GM11168 (cell line): ENCODE measurements at regions not wholly inside any gene's neighbourhood (a gene's known extent, or its start where the extent isn't known, plus 50 kb on each side); places are given as distances from the start of the nearest gene placed in this dataset.

Source experiments
- in situ Hi-C: fragments of 300-500 bp; cut with MboI; formaldehyde crosslinking; loops from one replicate; pipeline ENCODE4 v1.12.0; 2022; ENCODE audit warnings: low sequenced_read_pairs; ENCODE audit not compliant: unreplicated experiment

DNA sequence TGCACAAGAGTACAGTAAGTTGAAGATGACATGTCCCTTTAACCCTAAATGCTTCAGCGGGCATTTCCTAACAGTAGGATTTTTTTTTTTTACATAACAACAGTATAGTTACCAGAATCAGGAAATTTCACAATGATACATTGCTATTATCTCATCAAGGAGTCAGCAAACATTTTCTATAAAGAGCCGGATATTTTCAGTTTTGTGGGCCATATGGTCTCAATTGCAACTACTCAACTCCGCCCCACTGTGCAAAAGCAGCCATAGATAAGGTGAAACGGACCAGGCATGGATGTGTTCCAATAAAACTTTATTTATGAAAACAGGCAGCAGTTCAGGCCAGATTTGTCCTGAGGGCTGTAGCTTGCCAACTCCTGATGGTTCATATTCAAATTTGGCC, 130.6 kb downstream of the SMAD6 start:
- in situ Hi-C loops: no loop called here

DNA sequence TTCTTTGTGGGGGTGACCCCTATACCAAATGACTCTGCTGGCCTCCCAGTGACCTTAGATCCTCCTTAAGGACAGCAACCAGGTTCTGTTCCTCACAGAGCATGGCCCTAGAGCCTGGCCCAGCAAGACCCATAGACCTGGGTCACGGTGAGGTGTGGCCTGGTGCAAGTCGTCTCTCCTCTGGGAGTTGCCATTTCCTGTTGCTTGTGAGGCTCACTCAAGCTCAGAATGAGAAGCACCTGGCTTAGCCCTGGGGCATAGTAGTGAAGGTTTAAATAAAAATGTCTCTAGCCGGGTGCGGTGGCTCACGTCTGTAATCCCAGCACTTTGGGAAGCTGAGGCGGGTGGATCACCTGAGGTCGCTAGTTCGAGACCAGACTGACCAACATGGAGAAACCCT, 131.3 kb downstream of the SMAD6 start:
- in situ Hi-C loops: no loop called here

DNA sequence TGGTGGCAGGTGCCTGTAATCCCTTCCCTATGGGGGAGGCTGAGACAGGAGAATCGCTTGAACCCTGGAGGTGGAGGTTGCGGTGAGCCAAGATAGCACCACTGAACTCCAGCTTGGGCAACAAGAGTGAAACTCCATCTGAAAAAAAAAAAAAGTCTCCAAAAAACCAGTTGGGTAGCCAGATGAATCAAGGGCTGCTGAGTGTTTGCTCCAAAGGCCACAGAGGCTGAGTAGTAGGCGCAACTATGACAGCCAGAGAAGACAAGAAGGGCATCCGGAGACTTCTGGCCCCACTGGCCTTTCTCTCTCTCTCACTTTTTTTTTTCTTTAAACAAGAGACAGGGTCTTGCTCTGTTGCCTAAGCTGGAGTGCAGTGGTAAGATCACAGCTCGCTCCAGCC, 131.8 kb downstream of the SMAD6 start:
- in situ Hi-C loops: no loop called here

DNA sequence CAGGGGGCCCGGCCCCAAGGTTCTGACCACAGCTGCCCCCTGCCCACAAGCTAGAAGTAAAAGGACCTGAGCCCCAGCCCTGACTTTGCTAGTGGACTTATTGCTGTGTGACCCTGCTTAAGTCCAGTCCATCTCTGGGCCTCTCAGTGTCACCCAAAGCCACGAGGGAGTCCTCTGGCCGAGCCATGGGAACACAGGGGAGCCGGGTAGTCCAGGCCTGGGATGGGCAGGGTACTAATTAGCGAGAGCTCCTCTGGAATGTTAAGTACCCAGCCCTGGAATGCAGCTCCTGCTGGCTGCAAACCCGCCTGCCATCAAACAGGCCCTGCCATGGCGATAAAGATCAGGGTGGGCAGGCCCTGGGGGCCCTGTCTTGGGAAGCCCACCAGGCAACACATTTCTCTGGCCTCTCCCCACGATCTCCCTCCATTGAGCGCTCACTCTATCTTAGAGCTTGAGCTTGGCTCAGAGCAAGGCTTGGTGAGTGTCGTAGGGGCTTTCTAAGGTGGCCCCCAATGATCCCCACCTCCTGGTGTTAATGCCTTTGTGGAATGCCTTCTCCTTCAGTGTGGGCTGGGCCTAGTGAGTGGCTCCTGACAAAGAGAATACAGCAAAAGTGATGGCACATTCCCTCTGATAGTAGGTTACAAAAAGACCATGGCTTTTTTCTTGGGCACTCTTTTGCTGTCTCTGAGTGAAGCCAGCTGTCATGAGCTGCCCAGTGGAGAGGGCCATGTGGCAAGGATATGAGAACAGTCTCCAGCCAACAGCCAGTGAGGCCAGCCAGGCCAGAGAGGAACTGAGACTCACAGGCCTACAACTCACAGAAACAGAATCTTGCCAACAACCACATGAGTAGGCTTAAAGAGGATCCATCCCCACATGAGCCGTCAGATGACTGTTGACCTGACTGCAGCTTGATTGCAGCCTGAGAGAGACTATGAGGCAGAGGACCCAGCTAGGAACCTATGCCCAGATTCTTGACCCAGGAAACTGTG, 133.1 kb downstream of the SMAD6 start:
- in situ Hi-C loops: loop anchor here (5.0 kb wide), 1 partner anchor 218 kb away; no protein-coding TSS in a partner anchor

DNA sequence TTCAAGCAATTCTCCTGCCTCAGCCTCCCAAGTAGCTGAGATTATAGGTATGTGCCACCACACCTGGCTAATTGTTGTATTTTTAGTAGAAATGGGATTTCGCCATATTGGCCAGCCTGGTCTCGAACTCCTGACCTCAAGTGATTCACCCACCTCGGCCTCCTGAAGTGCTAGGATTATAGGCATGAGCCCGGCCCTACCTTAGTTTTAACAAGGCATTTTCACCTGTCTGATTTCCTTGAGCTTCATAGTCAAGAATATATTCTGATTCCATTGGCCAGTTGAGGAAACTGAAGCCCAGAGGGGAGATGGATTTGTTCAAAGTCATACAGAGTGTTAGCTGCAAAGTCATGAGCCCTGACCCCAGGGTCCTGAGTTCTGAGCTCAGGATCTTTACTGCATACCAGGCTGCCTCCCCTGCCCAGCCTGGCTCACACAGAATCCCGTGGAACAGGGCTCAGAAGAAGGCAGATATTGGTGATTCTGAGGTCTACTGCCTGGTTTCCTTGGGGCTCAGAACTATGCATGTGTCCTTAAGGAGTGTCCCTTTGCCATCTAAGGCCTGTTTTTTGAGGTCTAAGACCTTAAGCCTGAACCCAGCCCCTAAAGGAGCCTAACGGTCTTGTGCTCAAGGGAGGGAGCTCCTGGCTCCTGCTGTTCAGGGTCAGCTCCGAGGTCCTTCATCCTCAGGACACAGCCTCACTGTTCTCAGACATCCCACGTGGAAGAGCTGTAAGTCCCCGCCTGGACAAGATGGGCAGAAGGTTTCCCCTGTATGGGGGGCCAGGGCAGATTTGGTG, 134.4 kb downstream of the SMAD6 start:
- in situ Hi-C loops: loop anchor here (5.0 kb wide), 1 partner anchor 219 kb away; no protein-coding TSS in a partner anchor

DNA sequence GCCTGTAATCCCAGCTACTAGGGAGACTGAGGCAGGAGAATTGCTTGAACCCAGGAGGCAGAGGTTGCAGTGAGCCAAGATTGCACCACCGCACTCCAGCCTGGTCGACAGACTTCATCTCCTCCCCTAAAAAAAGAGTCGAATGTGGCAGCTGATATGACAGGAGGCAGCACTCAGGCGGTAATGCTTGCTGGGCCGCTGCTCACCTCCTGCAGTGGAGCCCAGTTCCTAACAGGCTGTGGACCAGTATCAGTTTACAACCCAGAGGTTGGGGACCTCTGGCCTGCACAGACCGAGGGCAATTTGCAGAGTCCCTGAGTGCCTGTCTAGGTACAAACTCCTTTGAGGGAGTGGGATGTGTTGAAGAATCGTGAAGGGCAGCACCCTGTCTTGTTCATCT, 136.2 kb downstream of the SMAD6 start:
- in situ Hi-C loops: loop anchor here (5.0 kb wide), 1 partner anchor 221 kb away; no protein-coding TSS in a partner anchor

DNA sequence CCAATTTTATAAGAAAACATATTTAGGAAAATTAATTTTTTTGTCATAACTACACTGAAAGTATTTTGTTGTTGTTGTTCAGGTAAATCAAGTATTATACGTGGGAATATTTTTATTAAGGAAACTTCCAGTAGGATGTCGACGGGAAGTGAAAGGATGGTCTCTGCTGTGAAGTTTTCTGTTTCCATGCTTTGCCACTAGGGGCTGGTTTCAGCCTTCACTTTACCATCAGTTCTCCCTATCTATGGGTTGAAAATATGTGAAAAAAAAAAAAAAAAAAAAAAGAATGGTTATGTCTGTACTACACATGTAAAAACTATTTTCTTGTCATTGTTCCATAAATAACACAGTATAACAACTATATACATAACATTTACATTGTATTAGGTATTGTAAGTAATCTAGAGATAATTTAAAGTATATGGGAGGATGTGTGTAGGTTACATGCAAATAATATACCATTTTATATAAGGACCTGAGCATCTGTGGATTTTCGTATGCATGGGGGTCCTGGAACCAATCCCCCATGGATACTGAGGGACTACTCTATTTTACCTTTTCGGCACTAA, 136.7 kb downstream of the SMAD6 start:
- in situ Hi-C loops: loop anchor here (5.0 kb wide), 1 partner anchor 221 kb away; no protein-coding TSS in a partner anchor

DNA sequence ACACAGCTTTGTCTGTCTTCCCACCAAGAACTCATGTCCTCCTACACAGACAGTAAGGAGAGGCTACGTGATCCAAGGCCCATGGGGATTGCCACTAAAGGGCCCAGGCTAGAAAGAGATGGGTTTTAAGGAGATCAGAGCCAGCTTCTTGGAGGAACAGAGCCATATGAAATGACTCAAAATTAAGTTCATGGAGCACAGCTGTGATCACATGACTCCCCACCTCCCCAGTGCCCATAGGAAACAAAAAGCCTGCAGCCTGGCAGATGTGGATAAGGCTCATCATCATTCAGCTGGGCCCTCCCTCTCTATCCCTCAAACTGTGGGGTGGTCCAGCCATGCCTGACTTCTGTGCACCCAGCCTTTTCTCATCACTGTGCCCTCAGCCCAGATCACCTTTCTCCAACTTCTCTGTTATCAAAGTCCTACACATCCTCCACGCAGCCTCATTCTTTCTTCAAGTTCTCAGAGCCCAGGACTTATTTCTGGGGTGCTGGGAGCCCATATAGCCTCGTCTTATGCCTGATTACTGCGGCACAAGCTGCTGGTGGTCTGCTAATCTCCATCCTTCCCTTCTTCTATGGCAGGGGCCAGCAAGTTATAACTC, 137.6 kb downstream of the SMAD6 start:
- in situ Hi-C loops: loop anchor here (5.0 kb wide), 1 partner anchor 222 kb away; no protein-coding TSS in a partner anchor

DNA sequence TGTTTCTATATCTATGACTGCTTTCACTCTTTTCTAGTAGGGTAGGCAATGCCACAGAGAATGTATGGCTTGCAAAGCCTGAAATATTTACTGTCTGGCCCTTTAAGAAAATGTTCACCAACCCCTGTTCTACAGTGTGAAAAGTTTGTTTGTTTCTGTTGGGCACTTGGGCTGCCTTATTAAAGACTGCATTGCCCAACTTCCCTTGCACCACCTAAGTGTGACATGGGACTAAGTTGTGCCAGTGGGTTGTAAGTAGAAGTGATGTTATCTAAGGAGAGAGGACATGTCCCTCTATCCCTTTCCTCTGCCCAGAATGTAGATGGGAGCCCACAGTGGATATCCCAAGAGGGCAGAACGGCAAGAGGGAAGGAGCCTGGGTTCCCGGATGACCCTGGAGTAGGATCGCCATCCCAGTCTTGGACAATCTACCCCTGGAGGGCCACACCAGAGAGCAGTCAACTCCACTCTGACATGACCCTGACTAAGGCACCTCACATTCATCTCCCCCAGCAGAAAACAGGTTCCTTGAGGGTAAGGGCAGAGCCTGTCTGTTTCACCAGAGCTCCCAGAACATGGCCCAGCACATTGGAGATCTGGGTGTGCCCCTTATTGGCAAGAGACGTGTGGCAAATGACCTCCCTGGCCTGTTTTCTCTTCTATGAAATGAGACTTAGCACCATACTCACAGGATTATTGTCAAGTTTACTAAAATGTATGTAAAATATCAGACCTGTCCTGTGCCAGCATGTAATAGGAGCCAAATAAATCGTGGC, 138.8 kb downstream of the SMAD6 start:
- in situ Hi-C loops: no loop called here

DNA sequence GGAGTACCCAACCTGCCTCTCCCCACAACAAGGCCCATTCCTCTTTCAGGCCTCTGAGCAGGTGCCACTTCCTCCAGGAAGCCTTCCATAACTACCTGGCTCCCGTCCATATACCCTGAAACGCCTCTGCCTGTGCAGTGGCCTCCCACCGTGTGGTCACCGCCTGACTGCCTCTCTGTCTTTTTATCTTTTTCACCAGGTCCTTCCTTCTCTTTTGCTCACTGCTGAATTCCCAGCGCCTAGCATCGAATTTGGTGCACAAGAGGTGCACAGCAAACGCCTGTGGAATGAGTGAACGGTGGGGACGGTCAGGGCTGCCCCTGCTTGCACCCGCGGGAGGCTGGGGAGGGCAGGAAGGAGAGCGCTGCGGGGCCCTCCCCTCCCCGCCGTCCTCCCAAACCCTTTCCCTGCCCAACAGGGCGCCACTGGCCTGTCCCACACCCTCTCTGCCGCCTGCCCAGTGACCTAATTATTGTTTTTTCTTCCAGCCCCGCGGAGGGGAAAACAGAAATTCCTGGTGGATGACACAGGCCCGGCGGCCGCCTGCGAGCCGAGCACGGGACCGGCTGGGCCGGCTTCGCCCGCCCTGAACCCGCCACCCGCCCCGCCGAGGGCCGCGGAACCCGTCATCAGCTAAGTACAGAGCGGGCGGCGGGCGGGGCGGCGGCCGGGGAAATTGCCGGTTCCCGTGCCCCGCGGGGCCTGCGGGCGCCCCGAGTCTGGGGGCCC, 140.1 kb downstream of the SMAD6 start:
- in situ Hi-C loops: no loop called here

DNA sequence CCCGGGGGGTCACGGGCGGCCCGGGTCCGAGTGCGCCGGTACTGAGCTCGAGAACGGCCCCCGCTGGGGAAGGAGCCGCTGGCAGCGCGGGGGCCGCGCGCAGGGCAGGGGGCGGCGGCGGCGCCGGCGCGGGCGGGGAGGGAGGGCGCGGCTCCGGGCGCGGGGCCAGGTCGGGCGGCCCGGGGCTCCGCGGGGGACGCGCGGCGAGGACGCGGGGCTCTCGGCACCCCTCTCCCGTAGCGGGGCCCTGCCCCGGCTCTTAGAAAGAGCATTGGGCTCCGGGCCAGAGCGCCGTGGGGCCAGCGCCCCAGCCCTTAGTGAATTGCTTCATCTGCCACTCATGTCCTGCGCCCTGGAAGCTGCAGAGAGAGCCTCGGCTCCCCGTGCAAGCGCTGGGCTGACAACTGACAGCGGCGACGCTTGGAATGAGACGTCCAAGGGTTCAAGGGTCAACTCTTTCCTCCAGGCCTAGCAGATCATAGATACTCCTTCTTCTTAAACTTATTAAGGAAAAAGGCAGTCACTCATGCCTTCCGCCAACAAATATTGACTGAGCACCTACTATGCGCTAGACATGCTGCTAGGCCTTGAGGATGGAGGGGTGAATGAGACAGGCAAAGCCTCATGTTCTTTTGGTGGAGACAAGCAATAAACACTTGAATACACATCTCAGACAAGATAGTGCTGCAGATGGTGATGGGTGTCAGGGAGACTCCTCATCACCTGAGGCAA, 140.8 kb downstream of the SMAD6 start:
- in situ Hi-C loops: no loop called here

DNA sequence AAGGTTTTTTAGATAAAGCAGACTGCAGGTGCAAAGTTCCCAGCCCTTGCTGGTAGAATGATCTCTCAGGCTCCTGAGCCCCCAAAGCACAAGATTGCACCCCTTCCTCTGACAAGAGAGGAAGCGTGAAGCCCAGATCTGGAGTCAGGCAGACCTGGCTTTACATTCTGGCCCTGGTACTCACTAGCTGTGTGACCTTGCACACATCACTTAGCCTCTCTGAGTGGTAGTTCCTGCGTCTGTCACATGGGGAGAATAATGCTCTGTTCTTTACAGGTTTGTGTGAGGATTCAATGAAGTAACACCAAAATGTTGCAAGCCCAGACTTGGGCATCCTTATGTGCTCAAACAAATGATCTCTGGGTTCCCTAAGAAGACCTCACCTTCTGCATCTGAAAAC, 141.5 kb downstream of the SMAD6 start:
- in situ Hi-C loops: no loop called here

DNA sequence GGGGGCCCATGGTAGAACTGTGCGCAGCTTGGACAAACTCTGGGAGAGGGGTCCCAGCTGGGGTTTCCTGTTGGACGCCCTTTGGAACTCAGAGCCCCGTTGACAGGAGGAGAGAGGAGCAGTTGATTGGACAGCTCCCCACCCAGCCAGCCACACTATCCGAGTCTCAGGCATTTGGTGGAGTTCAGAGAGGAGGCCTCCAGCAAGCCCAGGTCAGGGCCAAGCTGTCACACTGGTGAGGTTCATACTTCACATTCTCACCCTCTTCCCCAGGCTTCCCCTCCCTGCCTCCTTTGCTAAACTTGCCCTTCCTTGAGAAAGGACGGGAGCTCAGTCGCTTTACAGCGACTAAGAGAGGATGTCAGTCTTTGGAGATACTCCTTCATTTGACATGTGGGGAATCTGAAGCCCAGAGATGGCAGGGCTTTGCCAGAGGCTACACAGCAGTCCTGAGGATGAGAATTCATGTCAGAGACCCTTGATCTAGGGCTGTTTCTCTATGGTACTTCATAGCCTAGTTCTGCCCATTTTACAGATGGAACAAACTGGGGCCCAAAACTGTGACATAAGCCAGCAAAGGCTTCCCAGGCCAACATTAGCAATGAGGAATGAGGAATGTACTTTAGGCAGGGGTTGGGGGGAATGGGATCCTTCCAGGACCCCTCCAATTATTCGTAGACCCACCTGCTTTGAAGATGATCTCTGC, 142.2 kb downstream of the SMAD6 start:
- in situ Hi-C loops: no loop called here

DNA sequence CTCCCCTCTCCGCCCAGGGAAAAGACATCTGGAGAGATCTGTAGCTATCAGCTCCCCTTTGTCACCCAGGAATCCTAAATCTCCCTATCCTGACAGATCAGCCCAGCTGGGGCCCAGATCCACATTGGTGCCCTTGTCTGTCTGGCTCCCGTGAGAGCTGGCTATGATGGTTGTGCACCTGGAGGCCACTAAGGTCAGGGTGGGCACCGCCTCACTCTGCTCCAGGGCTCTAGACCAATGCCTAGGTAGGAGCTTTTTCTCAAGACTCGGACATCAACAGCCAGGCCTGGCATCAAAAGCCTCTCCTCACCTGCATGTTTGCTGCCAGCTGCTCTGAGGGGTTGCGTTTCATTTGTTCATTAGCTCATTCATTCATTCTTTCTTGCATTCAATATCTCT, 142.7 kb downstream of the SMAD6 start:
- in situ Hi-C loops: no loop called here

DNA sequence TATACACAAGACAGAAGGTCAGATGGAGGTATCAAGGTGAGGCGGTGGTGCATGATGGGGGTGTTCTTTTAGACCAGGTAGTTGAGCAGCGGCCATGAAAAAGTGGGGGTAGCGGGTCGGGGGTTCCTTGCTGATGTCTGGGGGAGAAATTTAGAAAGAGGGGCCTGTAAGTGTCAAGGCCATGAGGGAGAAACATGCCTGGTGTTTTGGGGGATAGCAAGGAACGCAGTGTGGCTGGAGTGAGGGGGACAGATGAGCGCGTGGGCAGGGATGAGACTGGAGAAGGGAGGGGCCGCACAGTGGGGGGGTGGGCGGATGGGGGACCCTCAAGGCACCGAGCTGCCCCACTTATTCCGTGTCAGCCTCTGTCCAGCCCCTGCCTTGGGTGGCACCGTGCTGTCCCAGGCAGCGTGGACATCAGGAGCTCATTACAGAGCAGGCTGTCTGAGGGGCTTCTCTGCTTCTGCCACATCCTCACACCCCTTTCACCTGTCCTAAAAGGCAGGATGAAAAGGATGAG, 143.3 kb downstream of the SMAD6 start:
- in situ Hi-C loops: no loop called here

DNA sequence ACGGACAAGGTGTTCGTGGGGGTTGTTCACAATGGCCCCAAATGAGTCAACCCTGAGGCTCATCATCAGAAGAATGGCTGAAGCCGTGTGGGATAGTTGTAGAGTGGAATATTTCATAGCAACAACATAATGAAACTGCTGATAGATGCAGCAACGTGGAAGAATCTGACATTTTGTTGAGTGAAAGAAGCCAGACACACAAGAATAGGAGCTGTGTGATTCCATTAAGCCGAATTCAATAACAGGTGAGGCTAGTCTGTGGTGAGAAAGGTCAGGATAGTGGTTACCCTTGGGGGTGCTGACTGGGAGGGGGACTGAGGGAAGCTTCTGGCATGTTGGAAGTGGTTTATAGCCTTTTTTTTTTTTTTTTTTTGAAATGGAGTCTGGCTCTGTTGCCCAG, 144.0 kb downstream of the SMAD6 start:
- in situ Hi-C loops: no loop called here

DNA sequence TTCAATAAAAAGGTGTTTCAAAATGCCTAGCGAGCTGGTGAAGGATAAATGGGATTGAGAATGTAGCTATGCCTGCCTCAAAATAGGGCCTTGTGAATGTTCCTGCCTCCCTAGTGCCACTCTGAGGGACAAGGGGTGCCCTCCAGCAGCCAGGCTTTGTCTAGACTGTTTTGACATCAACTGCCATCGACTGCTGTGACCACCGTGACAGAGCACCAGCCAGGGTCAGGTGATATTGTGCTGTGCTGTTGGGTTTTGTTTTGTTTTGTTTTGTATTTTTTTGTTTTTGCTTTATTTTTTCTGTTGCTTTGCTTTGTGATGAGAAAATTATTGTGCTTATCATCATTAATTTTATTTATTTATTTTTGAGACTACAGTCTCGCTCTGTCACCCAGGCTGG, 144.8 kb downstream of the SMAD6 start:
- in situ Hi-C loops: no loop called here
